ENCODE measurements at regions not wholly inside any gene's neighbourhood (a gene's known extent, or its start where the extent isn't known, plus 50 kb on each side); places are given as distances from the start of the nearest gene placed in this dataset.

- no peak for DNase-seq (ENCODE audit: low spot score)
- Histone ChIP-seq H3K4me1 (peaks cover 0 to 56% of the 10 kb centered on the region in 2 donors), H3K27me3 (no peaks in the 10 kb centered on the region), H3K9me3 (no peaks in the 10 kb centered on the region), H3K4me3 (no peak overlapping the region), H3K27ac (peak overlapping the region; percentile 24 to 48), H3K36me3 (no peaks in the 10 kb centered on the region)
- no peak for TF ChIP-seq CTCF (IDR thresholded peaks at IDR 0.05)
Measured at GRCh38 chr2:42951263-42951938, 159.0 kb upstream of the HAAO start.

- peaks cover 0 to 41% of the 10 kb centered on the region in 2 donors for H3K4me1 ChIP-seq
- TF ChIP-seq CTCF (IDR thresholded peaks at IDR 0.05), result no peak
- no peak overlapping the region for H3K27ac ChIP-seq
- H3K9me3 ChIP-seq, result no peaks in the 10 kb centered on the region
- H3K27me3 ChIP-seq, result no peaks in the 10 kb centered on the region
- DNase-seq (ENCODE audit: low spot score), result no peak
- no peak overlapping the region for H3K4me3 ChIP-seq
- H3K36me3 ChIP-seq, result no peaks in the 10 kb centered on the region
Measured at GRCh38 chr2:42949125-42949524, 156.7 kb upstream of the HAAO start.

- Histone ChIP-seq H3K4me1 (peaks cover 0 to 31% of the 10 kb centered on the region in 2 donors), H3K27ac (no peak overlapping the region), H3K9me3 (no peaks in the 10 kb centered on the region), H3K4me3 (no peak overlapping the region), H3K27me3 (no peaks in the 10 kb centered on the region), H3K36me3 (no peaks in the 10 kb centered on the region)
- DNase-seq (ENCODE audit: low spot score), result no peak
- TF ChIP-seq CTCF (IDR thresholded peaks at IDR 0.05), result no peak
Measured at GRCh38 chr2:42947809-42948600, 155.6 kb upstream of the HAAO start.

GRCh38 chr2:42944779-42945415 lies 152.5 kb upstream of the HAAO start:
- Histone ChIP-seq H3K4me3 (no peak overlapping the region), H3K4me1 (peaks cover 0 to 10% of the 10 kb centered on the region in 2 donors), H3K27ac (no peak overlapping the region), H3K27me3 (no peaks in the 10 kb centered on the region), H3K36me3 (no peaks in the 10 kb centered on the region), H3K9me3 (no peaks in the 10 kb centered on the region)
- no peak for TF ChIP-seq CTCF (IDR thresholded peaks at IDR 0.05)
- DNase-seq (ENCODE audit: low spot score), result no peak

GRCh38 chr2:42942990-42943493 lies 150.7 kb upstream of the HAAO start:
- H3K4me1 ChIP-seq, result peaks cover 0 to 10% of the 10 kb centered on the region in 2 donors

More at GRCh38 chr2:42942990-42943493, 150.7 kb upstream of the HAAO start:
- DNase-seq (ENCODE audit: low spot score), result no peak
- H3K27ac ChIP-seq, result peak overlapping the region; percentile 35 to 45
- H3K4me3 ChIP-seq, result no peak overlapping the region
- TF ChIP-seq CTCF (IDR thresholded peaks at IDR 0.05), result no peak
- H3K9me3 ChIP-seq, result no peaks in the 10 kb centered on the region
- H3K27me3 ChIP-seq, result no peaks in the 10 kb centered on the region
- H3K36me3 ChIP-seq, result no peaks in the 10 kb centered on the region
